HK-2 (cell line): ENCODE measurements at regions not wholly inside any gene's neighbourhood (a gene's known extent, or its start where the extent isn't known, plus 50 kb on each side); places are given as distances from the start of the nearest gene placed in this dataset.
A peak's percentile ranks its signal among the peaks of the same experiment; 100 is the strongest.
"Not testable (repeated sequence)": the region's sequence is repeated elsewhere in the genome, so short reads cannot be mapped to it uniquely, and the experiment has no call there.

ENCODE experiments used
- DNase-seq: peaks from one replicate; pipeline ENCODE4 v3.0.0-alpha.2; 2018; ENCODE audit not compliant: unreplicated experiment

GRCh38 chr1:146883190-146883589 lies 54.9 kb upstream of the NBPF12 start:
- not testable (repeated sequence) for DNase-seq

DNA sequence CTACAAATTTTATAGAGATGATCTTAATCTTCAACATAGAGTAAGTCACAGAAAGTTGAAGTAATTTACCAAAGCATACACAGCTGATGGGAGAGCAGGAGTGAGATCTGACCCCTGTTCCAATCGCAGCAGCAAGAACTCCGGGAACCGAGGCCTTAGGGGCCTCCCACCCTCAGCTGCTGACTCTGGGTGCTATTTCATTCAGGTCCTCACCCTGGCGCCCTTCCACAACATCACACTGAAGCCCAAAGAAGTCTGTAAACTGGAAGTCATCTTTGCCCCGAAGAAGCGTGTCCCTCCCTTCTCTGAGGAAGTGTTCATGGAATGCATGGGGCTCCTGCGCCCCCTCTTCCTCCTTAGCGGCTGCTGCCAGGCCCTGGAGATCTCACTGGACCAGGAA lies 57.0 kb upstream of the NBPF12 start:
- not testable (repeated sequence) for DNase-seq

GRCh38 chr1:146863799-146864319 lies 74.3 kb upstream of the NBPF12 start:
- DNase-seq: not testable (repeated sequence)

- not testable (repeated sequence) for DNase-seq
These were observed 85.0 kb upstream of the NBPF12 start for GRCh38 chr1:146853147-146853546.

DNA sequence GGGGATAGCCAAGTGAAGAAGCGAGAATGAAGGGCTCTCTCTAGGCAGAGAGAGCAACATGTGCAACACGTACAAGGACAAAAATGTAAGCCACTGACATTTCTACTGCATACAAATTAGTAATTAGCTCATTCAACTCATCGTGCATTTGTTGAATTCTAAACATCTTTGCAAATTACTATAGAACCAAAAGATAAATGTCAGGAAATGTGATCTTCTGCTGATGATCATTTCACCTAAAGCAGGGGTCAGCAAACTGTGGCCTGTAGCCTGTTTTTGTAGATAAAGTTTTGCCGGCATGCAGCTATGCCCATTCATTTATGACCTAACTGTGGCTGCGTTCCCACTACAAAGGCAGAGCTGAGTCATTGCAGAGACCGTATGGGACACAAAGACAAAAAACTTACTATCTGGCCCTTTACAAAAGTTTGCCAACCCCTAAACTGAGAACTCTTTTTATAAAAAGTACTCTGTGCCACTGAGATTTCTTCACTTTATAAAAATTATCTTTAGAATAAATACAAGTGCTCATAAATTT lies 87.7 kb upstream of the NBPF12 start:
- DNase-seq: not testable (repeated sequence)

DNA sequence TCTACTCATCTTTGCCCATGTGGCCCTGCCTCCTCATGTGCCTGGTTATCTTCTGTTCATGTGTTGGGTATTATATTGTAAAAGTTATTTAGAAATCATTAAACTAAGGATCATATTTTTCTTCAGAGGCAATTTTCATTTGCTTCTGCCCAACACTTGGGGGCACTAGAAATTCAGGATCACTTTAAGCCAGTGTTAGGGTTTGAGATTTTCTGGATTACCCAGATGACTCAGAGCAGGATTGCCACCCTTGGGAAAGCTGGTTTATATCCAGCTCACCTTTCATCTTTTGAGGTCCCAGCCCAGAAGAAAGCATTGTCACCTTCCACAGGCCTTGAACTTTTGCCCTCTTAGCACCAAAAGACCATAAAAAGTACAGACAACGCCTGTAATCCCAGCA lies 99.4 kb upstream of the NBPF12 start:
- DNase-seq: not testable (repeated sequence)

DNA sequence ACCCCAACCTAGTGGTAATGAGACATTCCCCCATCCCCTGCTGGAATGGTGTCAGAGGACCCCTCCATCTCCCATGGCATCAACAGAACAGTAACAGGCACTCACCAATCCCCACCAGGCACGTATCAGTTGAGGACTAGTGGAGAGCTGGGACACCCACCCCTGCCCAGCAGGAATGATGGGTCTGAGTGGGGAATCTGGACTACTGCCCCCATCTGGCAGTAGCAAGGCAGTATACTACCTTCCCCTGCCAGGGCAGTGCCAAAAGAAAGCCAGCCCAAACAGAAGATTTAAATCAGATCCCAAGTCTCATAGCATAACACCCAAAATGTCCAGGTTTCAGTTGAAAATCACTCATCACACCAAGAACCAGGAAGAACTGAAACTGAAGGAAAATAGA lies 111.2 kb upstream of the NBPF12 start:
- DNase-seq: not testable (repeated sequence)

DNA sequence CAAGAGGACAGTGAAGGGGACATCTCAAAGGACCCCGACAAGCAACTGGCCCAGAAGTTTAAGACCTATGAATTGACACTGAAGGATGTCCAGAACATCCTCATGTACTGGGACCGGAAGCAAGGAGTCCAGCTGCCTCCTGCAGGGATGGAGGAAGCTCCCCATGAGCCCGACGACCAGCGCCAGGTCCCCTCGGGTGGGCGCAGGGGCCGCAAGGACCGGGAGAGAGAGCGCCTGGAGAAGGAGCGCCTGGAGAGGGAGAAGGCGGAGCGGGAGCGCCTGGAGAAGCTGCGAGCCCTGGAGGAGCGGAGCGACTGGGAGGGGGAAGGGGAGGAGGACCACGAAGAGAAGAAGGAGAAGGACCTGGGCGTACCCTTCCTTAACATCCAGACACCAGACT lies 143.9 kb upstream of the NBPF12 start:
- DNase-seq: not testable (repeated sequence)

GRCh38 chr1:146792725-146793124 lies 145.4 kb upstream of the NBPF12 start:
- DNase-seq: not testable (repeated sequence)

- not testable (repeated sequence) for DNase-seq
These were observed 153.7 kb upstream of the NBPF12 start for GRCh38 chr1:146784212-146784940.

DNA sequence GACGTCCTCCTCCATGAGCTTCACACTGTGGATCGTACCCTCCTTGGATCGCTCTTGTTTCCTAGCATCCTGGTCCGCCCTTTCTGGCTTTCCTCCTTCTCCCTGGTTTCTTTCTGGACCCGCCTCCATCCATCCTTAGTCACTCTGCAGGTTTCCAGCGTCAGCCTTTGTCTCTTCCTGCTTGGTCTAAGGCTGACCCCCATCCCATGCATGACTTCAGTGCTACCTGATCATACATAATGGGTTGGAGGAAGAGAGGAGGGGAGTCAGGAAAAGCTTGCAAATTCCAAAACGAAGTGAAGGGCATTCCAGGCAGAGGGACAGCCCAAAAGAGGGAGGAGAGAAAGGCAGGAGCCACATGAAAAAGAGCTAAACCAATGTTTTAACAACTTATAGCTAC lies 156.9 kb upstream of the NBPF12 start:
- not testable (repeated sequence) for DNase-seq

GRCh38 chr1:146777826-146778602 lies 160.1 kb upstream of the NBPF12 start:
- DNase-seq: peak; percentile 17

DNA sequence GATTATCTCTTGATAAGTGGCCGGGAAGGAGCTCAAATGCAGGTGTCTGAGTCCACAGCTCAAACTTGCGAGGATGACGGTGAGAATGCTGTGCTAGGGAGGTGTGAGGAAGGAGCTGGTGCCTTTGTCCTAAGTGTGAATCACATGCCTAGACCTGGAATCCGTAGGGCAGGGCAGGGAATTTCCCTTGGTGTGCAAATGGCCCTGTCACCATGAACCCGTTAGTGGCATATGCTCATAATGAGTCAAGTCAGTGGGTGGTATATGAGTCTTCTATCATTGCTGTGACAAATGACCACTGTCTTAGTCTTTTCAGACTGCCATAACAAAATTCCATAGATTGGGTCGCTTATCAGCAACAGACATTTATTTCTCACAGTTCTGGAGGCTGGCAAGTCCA lies 163.1 kb upstream of the NBPF12 start:
- DNase-seq: not testable (repeated sequence)

DNA sequence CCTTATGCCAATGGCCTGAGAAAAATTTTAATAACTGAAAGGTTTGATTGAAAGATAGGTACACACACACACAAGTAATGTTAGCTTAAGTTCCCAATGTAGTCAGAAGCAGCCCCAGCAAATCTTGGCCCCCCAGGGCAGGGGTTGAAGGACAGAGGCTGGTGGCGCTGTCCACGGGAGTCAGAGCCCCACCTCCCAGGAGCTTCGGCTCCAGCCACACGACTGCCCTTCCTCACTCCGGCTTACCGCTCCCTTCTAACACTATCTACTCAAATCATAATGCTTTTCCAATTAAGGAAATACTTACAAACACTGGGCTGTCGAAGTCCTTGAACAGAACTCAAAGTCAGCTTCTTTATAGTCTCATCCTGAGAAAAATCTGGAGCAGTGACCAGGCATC lies 163.9 kb upstream of the NBPF12 start:
- DNase-seq: not testable (repeated sequence)

GRCh38 chr1:146771409-146771808 lies 166.7 kb upstream of the NBPF12 start:
- not testable (repeated sequence) for DNase-seq

GRCh38 chr1:146770998-146771397 lies 167.1 kb upstream of the NBPF12 start:
- not testable (repeated sequence) for DNase-seq

DNA sequence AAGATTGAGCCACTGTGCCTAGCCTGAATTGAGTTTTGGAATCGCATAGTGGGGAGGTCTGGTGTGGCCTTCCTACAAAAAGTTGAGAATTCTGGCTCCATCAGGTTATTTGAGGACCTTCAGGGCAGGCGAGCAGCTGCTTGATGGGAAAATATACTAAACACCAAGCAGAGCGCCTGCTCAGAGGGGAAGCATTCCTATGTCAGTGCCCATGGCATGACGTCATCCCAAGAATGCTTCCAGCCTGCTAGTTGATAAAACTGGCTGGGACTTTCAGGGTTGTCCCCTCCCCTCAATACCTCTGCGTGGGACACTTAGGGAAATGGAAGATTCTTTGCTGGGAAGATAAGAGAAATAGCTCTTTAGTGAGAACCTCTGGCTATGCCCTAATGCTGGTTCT lies 174.9 kb upstream of the NBPF12 start:
- not testable (repeated sequence) for DNase-seq

DNA sequence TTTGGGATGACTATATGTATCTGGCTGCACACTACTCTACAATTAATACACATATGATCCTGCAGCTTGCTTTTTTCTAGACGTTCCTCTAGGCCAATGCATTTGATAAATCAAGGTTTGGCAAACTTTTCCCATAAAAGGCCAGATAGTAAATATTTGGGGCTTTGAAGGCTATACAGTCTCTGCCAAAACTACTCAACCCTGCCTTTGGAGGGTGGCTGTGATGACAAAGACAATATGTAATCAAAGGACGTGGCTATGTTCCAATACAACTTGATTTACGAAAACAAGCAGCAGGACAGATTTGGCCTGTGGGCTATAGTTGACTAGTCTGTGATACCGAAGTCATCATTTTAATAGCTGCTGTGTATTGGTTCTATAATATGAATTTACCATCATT lies 181.3 kb upstream of the NBPF12 start:
- DNase-seq: not testable (repeated sequence)

DNA sequence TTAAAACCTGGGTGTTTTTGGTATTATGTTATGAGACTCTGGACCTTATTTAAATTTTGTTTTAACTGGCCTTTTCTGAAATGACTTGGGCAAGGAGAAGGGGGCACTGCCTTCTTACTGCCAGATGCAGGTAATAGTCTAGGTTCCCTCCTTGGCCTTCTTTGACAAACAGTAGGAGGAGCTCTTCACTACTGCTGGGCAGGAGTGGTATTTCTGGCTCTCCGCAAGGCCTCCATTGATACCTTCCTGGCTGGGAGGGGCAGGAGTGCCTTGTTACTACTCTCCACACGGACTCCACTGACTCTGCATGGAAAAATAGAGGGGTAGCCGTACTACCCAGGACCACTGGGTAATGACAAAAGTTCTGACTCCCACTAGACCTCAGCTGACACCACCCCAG lies 189.4 kb upstream of the NBPF12 start:
- DNase-seq: not testable (repeated sequence)

DNA sequence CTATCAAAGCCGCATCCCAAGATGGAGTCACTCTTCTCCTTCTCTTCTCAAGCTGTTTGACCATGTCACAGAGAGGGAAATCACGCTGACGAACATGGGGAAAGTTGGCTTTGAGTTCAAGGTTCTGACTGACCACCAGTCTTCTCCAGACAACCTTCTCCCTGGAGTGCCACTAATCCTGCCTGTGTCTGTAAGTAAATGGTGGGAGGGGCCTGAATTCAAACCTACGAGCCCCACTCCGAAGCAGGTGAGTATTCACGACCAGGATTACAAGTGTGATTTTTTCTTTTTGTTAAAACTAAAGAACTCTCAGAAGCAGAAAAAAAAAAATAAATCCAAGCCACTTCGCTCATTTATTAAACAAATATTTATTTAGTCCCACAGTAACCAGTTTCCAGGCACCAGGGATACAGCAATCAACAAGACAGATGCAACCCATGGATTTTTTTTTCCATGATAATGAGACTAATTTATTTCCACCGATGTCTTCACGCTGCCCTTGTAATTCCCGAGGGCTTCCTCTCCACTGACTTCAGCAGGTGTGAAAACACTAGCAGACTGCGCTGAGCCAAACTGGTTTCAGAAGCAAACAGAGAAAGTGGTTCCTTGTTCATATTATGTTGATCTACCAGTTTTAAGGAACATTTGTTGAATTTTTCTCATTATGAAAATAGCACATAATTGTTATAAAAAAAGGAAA lies 206.0 kb upstream of the NBPF12 start:
- DNase-seq: not testable (repeated sequence)

GRCh38 chr1:146729642-146730344 lies 208.3 kb upstream of the NBPF12 start:
- not testable (repeated sequence) for DNase-seq
